Natural killer cell (primary cell): ENCODE measurements at regions not wholly inside any gene's neighbourhood (a gene's known extent, or its start where the extent isn't known, plus 50 kb on each side); places are given as distances from the start of the nearest gene placed in this dataset.
A peak's percentile ranks its signal among the peaks of the same experiment; 100 is the strongest.

Experiments
- ATAC-seq, 3 donors: fragments of 150-1000 bp in 2 of 3; fragments of 200-7000 bp in 1 of 3; cut with Tn5 transposase; 1 replicate in 1 of 3; 2 replicates in 2 of 3; pipeline ENCODE4 v1.10.0; 2021; ENCODE audit warnings: mild to moderate bottlenecking in 2 of 3, moderate library complexity in 2 of 3
- DNase-seq, 2 donors: peaks; one replicate each; pipeline versions ENCODE4 v3.0.0 to v3.0.0-alpha.2; 2013 to 2021; ENCODE audit warnings: mixed read lengths in 1 of 2
- H3K27ac ChIP-seq: one replicate; pipeline ENCODE4 v1.5.1; 2013; ENCODE audit warnings: mild to moderate bottlenecking, low read length
- H3K27me3 ChIP-seq: one replicate; pipeline ENCODE4 v1.6.1; 2013; ENCODE audit warnings: low read length; ENCODE audit not compliant: control insufficient read depth, insufficient read depth
- H3K36me3 ChIP-seq: one replicate; pipeline ENCODE4 v1.6.1; 2013; ENCODE audit warnings: low read length; ENCODE audit not compliant: control insufficient read depth, insufficient read depth
- H3K4me1 ChIP-seq: one replicate; pipeline ENCODE4 v1.6.1; 2013; ENCODE audit warnings: low read length; ENCODE audit not compliant: control insufficient read depth, insufficient read depth
- H3K4me3 ChIP-seq: one replicate; pipeline ENCODE4 v1.5.1; 2013; ENCODE audit warnings: low read length
- H3K9me3 ChIP-seq: one replicate; pipeline ENCODE4 v1.6.1; 2013; ENCODE audit warnings: low read length; ENCODE audit not compliant: control insufficient read depth, insufficient read depth
- H3K27ac Mint-ChIP-seq, 2 donors: one replicate each; pipeline ENCODE4 v1.8.0; 2022; ENCODE audit warnings: mild to moderate bottlenecking in 2 of 2, mixed read lengths in 2 of 2, moderate library complexity in 1 of 2
- H3K27me3 Mint-ChIP-seq, 2 donors: one replicate each; pipeline ENCODE4 v1.8.0; 2022; ENCODE audit warnings: low read depth in 2 of 2, mixed read lengths in 2 of 2
- H3K36me3 Mint-ChIP-seq: one replicate; pipeline ENCODE4 v1.8.0; 2022; ENCODE audit warnings: mixed read lengths
- H3K4me1 Mint-ChIP-seq, 2 donors: one replicate each; pipeline ENCODE4 v1.8.0; 2022; ENCODE audit warnings: mixed read lengths in 2 of 2
- H3K4me3 Mint-ChIP-seq: one replicate; pipeline ENCODE4 v1.8.0; 2022; ENCODE audit warnings: mild to moderate bottlenecking, moderate library complexity, mixed read lengths
- H3K9me3 Mint-ChIP-seq, 2 donors: one replicate each; pipeline ENCODE4 v1.8.0; 2022; ENCODE audit warnings: mixed read lengths in 2 of 2
- WGBS: methylation state at CpG from one replicate; pipeline ENCODE4 v1.1.7; 2013; ENCODE audit warnings: missing lambda C conversion rate; ENCODE audit not compliant: insufficient coverage; 5-methylcytosine and 5-hydroxymethylcytosine counted together
- intact Hi-C: fragments of 100-400 bp; cut with micrococcal nuclease; formaldehyde crosslinking; loops from one replicate; pipeline ENCODE4 v1.14.2; 2022
- TF ChIP-seq, protein P1 (sequence below): fragments of 200-600 bp; IDR thresholded peaks from one replicate; pipeline ENCODE4 v1.8.0; 2022; ENCODE audit warnings: antibody characterized with exemption

DNA sequence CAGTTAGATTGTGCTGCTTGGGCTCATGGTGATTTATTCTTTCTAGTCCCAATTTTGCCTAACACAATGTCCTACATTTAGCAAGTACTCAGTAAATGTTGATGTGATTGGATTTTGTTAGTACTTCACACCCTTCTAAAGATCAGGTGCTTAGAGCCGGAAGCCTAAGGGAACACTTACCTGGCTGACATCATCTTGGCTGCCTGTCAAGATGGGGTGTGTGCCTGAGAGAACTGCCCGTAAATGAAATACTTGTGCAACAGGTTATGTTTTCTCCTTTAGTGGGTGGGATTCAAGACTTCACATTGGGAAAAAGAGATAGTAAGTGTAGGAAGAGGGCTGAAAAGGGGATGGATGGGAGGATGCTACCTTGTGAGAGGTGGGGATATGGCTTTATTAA lies 75.5 kb upstream of the MACF1 start:
- intact Hi-C loops, result no loop called here
- no peak for DNase-seq

DNA sequence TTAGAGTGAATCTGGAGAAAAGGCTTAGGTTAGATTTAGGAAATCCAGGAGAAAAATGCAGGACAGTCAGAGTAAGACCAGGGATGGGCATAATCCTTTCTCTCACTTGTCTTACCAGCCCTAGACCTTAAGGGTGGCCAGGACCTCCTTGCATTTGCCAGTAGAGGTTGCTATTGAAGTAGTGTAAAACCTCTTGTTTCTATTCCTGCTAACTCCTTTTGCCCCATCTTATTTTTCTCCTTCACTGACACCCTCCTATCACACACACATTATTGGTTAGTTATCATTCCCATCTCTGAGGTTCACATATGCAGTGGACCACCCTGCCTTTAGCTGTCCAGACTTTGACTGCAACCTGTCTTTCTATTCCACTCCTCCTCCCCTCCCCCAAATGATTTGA lies 75.0 kb upstream of the MACF1 start:
- Mint-ChIP-seq H3K36me3 (no peaks in the 10 kb centered on the region), H3K4me3 (no peak overlapping the region), H3K4me1 (no peaks in the 10 kb centered on the region), H3K9me3 (no peaks in the 10 kb centered on the region), H3K27ac (no peak overlapping the region), H3K27me3 (peaks cover 0 to 2% of the 10 kb centered on the region in 2 donors)
- TF ChIP-seq, protein P1, sequence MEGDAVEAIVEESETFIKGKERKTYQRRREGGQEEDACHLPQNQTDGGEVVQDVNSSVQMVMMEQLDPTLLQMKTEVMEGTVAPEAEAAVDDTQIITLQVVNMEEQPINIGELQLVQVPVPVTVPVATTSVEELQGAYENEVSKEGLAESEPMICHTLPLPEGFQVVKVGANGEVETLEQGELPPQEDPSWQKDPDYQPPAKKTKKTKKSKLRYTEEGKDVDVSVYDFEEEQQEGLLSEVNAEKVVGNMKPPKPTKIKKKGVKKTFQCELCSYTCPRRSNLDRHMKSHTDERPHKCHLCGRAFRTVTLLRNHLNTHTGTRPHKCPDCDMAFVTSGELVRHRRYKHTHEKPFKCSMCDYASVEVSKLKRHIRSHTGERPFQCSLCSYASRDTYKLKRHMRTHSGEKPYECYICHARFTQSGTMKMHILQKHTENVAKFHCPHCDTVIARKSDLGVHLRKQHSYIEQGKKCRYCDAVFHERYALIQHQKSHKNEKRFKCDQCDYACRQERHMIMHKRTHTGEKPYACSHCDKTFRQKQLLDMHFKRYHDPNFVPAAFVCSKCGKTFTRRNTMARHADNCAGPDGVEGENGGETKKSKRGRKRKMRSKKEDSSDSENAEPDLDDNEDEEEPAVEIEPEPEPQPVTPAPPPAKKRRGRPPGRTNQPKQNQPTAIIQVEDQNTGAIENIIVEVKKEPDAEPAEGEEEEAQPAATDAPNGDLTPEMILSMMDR, result no peak
- no peak for ATAC-seq
- intact Hi-C loops, result no loop called here
- Histone ChIP-seq H3K36me3 (no peaks in the 10 kb centered on the region), H3K9me3 (no peaks in the 10 kb centered on the region), H3K27ac (no peak overlapping the region), H3K4me3 (no peak overlapping the region), H3K27me3 (no peaks in the 10 kb centered on the region), H3K4me1 (no peaks in the 10 kb centered on the region)
- peak in 1 of 2 donors; percentile 26 for DNase-seq

More for the DNA sequence above, 75.5 kb upstream of the MACF1 start:
- H3K27me3 ChIP-seq, result no peaks in the 10 kb centered on the region
- H3K9me3 ChIP-seq, result no peaks in the 10 kb centered on the region
- H3K4me1 ChIP-seq, result no peaks in the 10 kb centered on the region
- Mint-ChIP-seq H3K27ac (no peak overlapping the region), H3K27me3 (peaks cover 0 to 2% of the 10 kb centered on the region in 2 donors), H3K36me3 (no peaks in the 10 kb centered on the region), H3K4me1 (no peaks in the 10 kb centered on the region), H3K9me3 (no peaks in the 10 kb centered on the region), H3K4me3 (no peak overlapping the region)
- TF ChIP-seq, protein P1, result no peak
- no peak overlapping the region for H3K27ac ChIP-seq
- H3K4me3 ChIP-seq, result no peak overlapping the region
- 88% methylated on average over 2 of the region's 2 CpGs for WGBS
- no peaks in the 10 kb centered on the region for H3K36me3 ChIP-seq
- ATAC-seq, result no peak

DNA sequence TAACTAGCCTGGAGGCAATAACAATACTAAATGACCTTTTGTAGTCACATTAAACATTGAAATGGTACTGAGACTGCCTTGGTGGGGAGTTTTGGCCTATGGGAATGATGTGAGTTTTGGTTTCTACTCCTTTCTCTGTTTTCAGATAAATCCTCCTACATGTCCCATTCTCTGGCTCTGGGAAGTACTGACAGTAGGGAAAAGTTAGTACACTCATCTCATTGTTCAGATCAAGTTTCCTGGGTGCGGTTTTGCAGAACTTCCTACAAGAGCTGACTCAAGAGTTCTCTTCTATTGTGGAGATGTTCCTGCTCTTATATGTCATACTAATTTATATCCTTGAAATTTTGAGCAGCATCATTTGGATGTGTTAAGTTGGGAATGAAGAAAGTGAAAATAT lies 74.2 kb upstream of the MACF1 start:
- no peak overlapping the region for H3K4me3 Mint-ChIP-seq
- no peaks in the 10 kb centered on the region for H3K4me1 Mint-ChIP-seq
- Histone ChIP-seq H3K27me3 (no peaks in the 10 kb centered on the region), H3K9me3 (no peaks in the 10 kb centered on the region), H3K4me1 (no peaks in the 10 kb centered on the region), H3K36me3 (no peaks in the 10 kb centered on the region), H3K27ac (no peak overlapping the region), H3K4me3 (no peak overlapping the region)
- H3K36me3 Mint-ChIP-seq, result no peaks in the 10 kb centered on the region
- no CpG with 5 or more reads among the region's 1 CpG for WGBS
- DNase-seq (no peak), ATAC-seq (no peak)
- H3K27me3 Mint-ChIP-seq, result peaks cover 0 to 2% of the 10 kb centered on the region in 2 donors
- intact Hi-C loops, result no loop called here
- H3K9me3 Mint-ChIP-seq, result no peaks in the 10 kb centered on the region
- no peak overlapping the region for H3K27ac Mint-ChIP-seq
- TF ChIP-seq, protein P1, result no peak

DNA sequence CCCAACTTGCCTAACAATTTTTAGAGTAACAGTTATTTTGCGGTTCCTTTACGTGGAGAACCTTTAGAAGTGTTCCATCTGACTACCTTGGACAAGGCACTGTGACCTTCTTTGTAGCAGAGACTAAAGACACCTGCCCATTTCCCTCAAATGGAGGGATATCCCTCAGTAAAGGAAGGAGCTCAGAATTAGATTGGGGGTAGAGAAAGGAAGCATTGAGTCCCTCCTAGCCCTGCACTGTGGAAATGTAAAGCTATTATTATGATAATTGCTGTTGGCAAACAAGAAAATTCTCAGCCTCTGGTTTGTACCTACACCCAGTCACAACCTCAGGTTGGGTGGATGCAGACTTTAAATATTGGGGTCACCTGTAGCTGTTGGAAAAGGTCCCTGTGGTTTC lies 72.6 kb upstream of the MACF1 start:
- H3K27ac ChIP-seq, result no peak overlapping the region
- H3K36me3 ChIP-seq, result no peaks in the 10 kb centered on the region
- ATAC-seq (no peak), DNase-seq (no peak)
- Mint-ChIP-seq H3K27ac (no peak overlapping the region), H3K9me3 (no peaks in the 10 kb centered on the region), H3K36me3 (no peaks in the 10 kb centered on the region), H3K4me1 (no peaks in the 10 kb centered on the region), H3K4me3 (no peak overlapping the region), H3K27me3 (peaks cover 0 to 2% of the 10 kb centered on the region in 2 donors)
- no peaks in the 10 kb centered on the region for H3K27me3 ChIP-seq
- 88% methylated on average over 2 of the region's 2 CpGs for WGBS
- intact Hi-C loops, result no loop called here
- no peaks in the 10 kb centered on the region for H3K9me3 ChIP-seq
- H3K4me3 ChIP-seq, result no peak overlapping the region
- TF ChIP-seq, protein P1, result no peak
- no peaks in the 10 kb centered on the region for H3K4me1 ChIP-seq
